ENCODE measurements at regions not wholly inside any gene's neighbourhood (a gene's known extent, or its start where the extent isn't known, plus 50 kb on each side); places are given as distances from the start of the nearest gene placed in this dataset.

GRCh38 chr6:168182908-168183612 is 104.0 kb upstream of the FRMD1 start:
- no peaks in the 10 kb centered on the region for H3K9me3 ChIP-seq
- ATAC-seq (peak in 1 of 4 donors; percentile 32), DNase-seq (no peak)
- no peaks in the 10 kb centered on the region for H3K36me3 ChIP-seq
- no peaks in the 10 kb centered on the region for H3K4me1 ChIP-seq
- H3K27ac ChIP-seq, result no peak overlapping the region
- WGBS (ENCODE audit: insufficient coverage, low coverage, low lambda C conversion rate, missing lambda C conversion rate), result 76% methylated on average over 19 of the region's 22 CpGs
- intact Hi-C loops (cut with DNase I), result no loop called here
- TF ChIP-seq POLR2A (IDR thresholded peaks at IDR 0.05), result no peak
- TF ChIP-seq CTCF (IDR thresholded peaks at IDR 0.05), result no peak
- H3K27me3 ChIP-seq, result no peaks in the 10 kb centered on the region
- H3K4me3 ChIP-seq, result no peak overlapping the region

GRCh38 chr6:168182366-168182765 is 103.4 kb upstream of the FRMD1 start:
- 72% methylated on average over 8 of the region's 8 CpGs for WGBS (ENCODE audit: insufficient coverage, low coverage, low lambda C conversion rate, missing lambda C conversion rate)
- DNase-seq, result no peak

GRCh38 chr6:168181876-168182275 is 102.9 kb upstream of the FRMD1 start:
- intact Hi-C loops (cut with DNase I), result no loop called here
- ATAC-seq, result no peak

More at GRCh38 chr6:168182366-168182765, 103.4 kb upstream of the FRMD1 start:
- no peaks in the 10 kb centered on the region for H3K9me3 ChIP-seq
- no peaks in the 10 kb centered on the region for H3K27me3 ChIP-seq
- no peak overlapping the region for H3K4me3 ChIP-seq
- H3K36me3 ChIP-seq, result no peaks in the 10 kb centered on the region
- intact Hi-C loops (cut with DNase I), result no loop called here
- no peaks in the 10 kb centered on the region for H3K4me1 ChIP-seq
- TF ChIP-seq POLR2A (IDR thresholded peaks at IDR 0.05) (no peak), CTCF (IDR thresholded peaks at IDR 0.05) (no peak)
- ATAC-seq, result no peak
- H3K27ac ChIP-seq, result no peak overlapping the region

GRCh38 chr6:168181316-168181715 is 102.3 kb upstream of the FRMD1 start:
- Histone ChIP-seq H3K9me3 (no peaks in the 10 kb centered on the region), H3K36me3 (no peaks in the 10 kb centered on the region), H3K27ac (no peak overlapping the region), H3K4me3 (no peak overlapping the region), H3K27me3 (no peaks in the 10 kb centered on the region), H3K4me1 (no peaks in the 10 kb centered on the region)
- WGBS (ENCODE audit: insufficient coverage, low coverage, low lambda C conversion rate, missing lambda C conversion rate), result 53% methylated on average over 4 of the region's 6 CpGs
- ATAC-seq (no peak), DNase-seq (no peak)
- TF ChIP-seq CTCF (IDR thresholded peaks at IDR 0.05) (no peak), POLR2A (IDR thresholded peaks at IDR 0.05) (no peak)
- intact Hi-C loops (cut with DNase I), result no loop called here

More at GRCh38 chr6:168181876-168182275, 102.9 kb upstream of the FRMD1 start:
- no peaks in the 10 kb centered on the region for H3K27me3 ChIP-seq
- no peak for DNase-seq
- TF ChIP-seq CTCF (IDR thresholded peaks at IDR 0.05), result no peak
- TF ChIP-seq POLR2A (IDR thresholded peaks at IDR 0.05), result no peak
- H3K36me3 ChIP-seq, result no peaks in the 10 kb centered on the region
- no peaks in the 10 kb centered on the region for H3K9me3 ChIP-seq
- no peak overlapping the region for H3K4me3 ChIP-seq
- no peaks in the 10 kb centered on the region for H3K4me1 ChIP-seq
- 69% methylated on average over 8 of the region's 11 CpGs for WGBS (ENCODE audit: insufficient coverage, low coverage, low lambda C conversion rate, missing lambda C conversion rate)
- H3K27ac ChIP-seq, result no peak overlapping the region

Measured in right lobe of liver (tissue), 6 donors.